HG02642 (cell line): ENCODE measurements at regions not wholly inside any gene's neighbourhood (a gene's known extent, or its start where the extent isn't known, plus 50 kb on each side); places are given as distances from the start of the nearest gene placed in this dataset.

Source experiments
- ATAC-seq: cut with Tn5 transposase; IDR thresholded peaks from one replicate; pipeline ENCODE4 v1.9.1; 2021; ENCODE audit warnings: mild to moderate bottlenecking; ENCODE audit not compliant: unreplicated experiment, poor library complexity

DNA sequence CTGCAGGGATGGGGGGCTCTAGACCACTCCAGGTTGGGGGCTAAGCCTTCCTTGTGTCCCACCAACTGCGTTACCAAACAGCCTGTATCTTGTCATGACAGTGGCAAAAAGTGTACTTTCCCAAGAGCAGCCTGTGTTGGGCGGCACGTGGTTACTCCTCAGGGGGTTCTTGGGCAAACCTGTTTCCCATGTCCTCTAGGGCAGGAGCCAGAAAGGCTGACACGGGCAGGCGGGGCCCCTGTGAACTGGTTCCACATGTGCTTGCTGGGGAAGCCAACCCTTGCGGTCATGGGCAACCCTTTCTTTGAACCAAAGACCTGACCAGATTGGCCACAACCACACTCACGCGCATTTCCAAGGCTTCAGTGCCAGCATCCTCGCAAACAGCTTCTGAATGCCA lies 228.5 kb downstream of the RBFOX3 start:
- ATAC-seq = no peak

DNA sequence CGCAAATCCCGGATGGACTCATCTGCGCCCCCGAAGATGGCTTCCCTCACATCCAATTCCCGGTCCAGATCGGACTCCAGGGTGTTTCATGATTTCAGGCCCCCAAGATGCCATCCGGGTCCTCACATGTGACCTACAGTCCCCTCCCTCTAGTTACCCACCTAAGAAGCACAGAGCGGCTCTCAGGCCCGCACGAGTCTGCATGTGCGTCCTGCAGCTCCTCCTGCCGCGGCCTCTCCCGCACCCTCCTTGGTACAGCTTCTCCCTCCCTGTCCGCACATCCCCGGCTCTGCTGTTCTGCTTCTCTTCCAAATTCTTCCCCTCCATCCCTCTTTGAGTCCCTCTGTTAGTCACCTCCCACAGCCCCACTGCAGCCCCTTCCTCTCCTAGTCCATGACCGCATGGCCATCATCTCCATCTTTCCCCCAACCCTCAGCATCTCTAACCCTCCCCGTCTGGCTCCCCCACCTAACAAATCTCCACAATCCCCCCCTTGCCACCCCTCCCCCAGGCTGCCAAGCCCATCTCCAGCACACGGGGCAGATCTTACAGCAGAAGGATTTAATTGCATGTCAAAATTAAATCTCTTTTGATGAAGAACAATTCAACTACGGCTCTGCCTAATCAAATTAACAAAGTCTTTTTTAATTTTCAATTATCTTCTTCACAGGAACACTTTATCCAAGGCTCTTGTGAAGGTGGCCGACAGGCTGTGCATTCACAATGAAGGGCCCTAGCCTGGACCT lies 231.0 kb downstream of the RBFOX3 start:
- ATAC-seq = no peak

DNA sequence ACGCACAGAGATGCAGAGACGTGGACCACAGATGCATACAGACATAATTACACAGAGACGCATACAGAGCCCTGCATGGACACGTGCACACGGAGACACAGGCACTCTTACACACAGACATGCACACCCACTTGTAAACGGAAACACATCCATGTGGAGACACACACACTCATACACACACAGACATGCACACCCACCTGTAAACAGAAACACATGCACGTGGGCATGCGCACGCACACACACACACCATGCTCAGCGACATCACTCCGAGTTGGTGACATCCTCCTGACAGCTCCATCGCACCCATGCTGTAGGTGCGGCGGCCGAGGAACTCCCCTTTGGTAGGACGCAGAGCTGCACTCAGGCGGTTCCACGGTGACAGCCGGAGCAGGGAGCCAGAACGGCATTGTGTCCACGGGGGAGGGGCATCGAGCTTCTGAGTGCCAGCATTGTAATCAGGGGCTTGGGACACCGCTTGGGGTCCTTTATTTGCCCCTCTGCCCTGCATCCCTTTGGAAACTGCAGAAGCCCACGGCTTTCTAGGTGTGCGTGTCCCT lies 233.5 kb downstream of the RBFOX3 start:
- no peak for ATAC-seq

DNA sequence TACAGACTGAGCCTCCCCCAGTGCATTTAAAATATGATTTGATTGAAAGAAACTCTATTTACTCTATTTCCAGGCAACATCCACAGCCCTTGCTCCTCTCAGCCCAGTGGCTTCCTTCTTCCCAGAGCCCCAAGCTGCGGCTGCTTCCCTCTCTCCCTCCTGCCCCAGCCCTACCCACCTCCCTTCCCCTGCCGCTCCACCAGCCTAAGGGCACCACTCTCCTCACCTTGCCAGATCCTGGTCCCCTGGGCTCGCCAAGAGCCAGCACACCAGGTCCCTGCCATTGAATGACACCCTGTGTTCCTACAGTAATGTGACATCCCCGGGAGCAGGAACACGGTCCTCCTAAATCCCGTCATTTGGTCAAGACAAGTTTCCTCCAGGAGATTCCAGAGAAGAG lies 236.0 kb downstream of the RBFOX3 start:
- ATAC-seq = no peak

DNA sequence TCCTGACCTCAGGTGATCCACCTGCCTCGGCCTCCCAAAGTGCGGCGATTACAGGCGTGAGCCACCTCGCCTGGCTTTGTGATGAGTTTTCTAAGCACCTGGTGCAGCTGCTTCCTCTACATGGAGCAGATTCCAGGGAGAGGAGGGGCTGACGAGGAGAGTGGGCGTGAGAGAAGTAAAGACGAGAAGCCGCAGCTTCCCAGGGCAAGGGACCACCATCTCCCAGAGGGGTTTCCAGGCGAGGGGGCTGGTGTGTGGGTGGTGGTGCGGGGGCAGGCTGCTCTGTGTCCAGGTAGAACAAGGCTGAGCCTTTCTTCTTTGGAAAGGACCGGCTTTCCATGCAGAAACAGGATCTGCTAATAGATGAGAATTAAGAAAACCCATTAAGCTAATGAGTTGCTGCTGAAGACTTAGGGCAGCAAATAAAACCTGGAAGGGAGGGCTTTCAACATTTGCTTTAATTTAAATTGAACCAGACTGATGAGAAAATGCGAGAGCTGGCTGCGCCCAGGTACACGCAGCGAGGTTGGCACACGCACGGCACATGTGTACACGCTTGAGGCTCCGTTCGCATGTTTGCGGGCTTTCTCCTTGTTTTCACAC lies 236.7 kb downstream of the RBFOX3 start:
- ATAC-seq = no peak

DNA sequence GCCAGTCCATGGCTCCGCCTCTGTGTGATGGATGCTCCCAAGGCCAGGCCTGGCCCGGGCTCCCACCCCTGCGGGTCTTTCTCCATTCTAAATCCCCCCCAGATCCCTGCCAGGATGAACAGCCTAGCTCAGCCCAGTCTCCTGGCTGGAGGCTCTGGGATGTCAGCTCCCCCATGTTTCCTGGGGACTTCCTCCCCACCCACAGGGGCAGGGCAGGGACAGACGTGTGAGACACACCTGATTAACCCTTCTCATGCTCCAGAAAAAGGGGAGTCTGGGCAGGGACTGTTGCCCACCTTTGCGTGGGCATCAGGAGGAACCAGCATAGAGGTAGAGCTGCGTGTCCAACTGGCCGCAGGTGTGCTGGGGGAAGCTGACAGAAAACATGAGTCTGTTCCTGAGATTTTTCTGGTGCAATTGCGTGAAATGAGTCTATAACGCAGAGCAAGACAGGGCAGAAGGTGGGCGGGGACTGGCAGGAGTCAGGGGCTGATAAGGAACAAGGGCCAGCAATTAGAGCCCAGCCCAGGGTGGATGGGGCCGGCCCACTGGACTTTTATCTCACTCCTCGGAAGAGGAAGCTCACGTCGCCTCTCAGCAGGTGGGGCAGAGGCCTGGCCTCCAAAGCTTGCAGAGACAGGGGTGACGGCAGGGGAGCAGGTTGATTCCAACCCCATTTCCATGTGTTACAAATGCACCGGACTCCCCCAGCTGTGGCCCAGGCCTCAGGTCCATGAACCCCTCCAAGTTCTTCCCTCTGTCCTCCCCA lies 238.2 kb downstream of the RBFOX3 start:
- no peak for ATAC-seq

DNA sequence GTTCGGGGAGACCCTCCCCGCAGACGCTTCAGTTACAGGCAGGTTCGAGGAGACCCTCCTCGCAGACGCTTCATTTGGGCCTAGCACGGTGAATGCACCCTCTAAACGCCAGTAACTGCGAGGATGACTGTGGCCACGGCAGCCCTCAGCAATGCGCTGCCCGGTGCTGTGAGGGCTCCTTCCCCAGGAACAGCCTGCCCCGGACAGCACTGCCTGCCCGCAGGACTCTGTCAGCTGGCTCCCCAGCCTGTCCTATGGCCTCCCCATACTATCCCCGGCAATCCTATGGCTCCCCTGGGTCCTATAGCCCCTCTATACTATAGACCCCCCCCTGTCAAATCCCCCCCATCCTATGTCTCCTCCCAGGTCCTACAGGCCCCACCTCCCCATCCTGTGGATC lies 238.9 kb downstream of the RBFOX3 start:
- no peak for ATAC-seq

DNA sequence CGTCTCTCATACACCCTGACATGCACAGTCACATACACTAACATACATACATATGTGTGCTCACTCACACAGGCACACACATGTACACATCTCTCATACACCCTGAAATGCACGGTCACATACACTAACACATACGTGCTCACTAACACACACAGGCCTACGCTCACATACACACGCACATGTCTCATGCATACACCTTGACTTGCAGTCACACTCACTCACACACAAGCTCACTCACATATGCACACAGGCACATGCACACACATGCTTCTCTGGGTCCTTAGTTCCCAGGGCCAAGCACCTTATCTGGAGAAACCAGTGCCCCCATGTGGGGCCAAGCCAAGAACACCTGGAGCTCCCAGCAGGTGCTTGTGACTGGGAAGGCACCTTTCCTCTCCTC lies 240.3 kb downstream of the RBFOX3 start:
- no peak for ATAC-seq

DNA sequence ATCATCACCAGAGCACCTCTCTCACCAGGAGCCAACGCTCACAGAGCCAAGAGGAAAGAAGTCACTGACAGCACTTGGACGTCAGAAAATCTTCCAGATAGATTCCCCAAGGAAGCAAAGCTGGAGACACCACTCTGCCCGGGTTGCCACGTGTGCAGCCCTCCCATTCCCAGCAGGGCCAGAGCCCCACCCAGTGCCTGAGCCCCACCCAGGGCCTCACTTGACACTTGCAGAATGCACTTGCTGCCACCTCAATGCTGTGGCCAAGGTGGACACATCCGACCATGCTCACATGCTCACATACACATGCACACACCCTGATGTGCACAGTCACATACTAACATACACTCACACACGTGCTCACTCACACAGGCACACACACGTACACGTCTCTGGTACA lies 240.7 kb downstream of the RBFOX3 start:
- ATAC-seq = no peak

DNA sequence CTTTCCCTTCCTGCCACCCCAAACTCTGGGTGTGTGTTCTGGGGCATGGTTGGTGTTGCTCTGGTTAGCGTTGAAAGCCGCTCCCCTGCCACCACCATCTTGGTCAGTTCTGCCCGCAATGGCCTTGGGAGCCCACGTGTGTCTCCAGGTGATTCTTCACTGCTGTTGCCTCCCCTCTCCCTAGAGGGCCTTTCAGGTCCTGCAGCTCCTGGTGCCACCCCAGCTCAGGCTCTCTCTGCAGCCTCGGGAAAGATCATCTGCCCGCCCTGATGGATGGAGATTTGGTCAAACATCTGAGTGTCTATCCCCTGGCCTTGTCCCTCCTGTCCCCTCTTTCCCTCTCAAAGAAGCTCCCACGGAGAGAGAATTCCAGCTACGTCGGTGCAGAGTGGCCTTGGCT lies 241.3 kb downstream of the RBFOX3 start:
- no peak for ATAC-seq

DNA sequence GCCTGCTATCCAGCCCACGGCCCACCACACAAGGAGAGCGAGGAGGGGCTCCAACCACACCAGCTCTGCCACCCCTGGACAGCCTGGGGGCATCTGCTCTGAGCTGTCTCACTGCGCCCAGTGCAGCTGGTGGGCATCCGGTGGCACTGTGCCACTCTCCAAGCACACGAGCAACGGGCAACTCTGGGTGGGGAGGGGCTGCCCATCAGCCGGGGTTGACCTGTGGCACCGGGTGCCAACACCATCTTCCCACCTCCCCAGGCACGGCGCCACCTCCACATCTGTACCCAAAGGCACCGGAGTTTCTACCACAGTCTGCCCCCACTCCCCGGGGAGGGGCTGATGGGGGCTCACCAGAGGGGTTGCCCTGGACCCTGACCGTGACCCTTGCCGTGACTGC lies 241.8 kb downstream of the RBFOX3 start:
- ATAC-seq = no peak

DNA sequence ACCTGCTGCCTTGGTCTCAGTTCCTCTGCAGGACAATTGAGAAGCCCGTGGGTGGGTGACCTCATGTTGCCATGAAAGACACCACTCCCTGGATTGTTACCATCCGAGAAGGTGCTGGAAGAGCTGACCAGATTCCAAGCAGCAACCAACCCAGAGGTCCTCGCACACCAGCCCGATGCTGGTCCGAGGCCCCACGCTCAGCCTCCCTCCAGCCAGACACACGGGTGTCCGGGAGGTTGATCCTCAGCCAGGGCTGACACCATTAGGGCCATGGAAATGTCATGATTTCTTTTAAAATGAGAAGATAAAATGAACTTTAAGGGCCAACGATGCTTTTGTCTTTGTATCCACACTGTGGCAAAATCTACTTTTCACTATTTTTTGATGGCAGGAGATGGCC lies 242.3 kb downstream of the RBFOX3 start:
- ATAC-seq = no peak

DNA sequence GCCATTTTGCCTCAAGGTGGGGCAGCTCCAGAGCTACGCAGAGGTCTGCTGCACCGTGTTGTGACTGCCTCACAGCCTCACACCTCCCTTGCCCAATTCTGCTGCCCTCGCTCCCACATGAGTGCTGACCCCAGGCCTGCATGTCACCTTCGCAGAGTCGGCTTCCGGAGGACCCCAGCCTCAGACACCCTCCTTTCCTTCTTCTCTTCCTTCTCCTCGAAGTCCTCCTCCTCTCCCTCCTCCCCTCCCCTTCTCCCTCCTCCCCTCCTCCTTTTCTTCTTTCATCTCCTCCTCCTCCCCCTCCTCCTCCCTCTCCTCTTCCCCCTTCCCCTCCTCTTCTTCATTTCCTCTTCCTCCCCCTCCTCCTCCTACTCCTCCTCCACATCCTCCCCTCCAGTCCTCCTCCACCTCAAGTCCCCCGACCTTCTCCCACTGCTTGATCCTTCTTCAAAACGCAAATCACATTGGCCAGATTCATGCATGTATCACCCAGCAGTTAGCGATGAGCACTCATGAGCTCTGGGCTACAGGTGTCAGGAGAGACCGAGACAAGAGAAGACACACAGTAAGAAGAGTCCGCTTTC lies 243.8 kb downstream of the RBFOX3 start:
- no peak for ATAC-seq

DNA sequence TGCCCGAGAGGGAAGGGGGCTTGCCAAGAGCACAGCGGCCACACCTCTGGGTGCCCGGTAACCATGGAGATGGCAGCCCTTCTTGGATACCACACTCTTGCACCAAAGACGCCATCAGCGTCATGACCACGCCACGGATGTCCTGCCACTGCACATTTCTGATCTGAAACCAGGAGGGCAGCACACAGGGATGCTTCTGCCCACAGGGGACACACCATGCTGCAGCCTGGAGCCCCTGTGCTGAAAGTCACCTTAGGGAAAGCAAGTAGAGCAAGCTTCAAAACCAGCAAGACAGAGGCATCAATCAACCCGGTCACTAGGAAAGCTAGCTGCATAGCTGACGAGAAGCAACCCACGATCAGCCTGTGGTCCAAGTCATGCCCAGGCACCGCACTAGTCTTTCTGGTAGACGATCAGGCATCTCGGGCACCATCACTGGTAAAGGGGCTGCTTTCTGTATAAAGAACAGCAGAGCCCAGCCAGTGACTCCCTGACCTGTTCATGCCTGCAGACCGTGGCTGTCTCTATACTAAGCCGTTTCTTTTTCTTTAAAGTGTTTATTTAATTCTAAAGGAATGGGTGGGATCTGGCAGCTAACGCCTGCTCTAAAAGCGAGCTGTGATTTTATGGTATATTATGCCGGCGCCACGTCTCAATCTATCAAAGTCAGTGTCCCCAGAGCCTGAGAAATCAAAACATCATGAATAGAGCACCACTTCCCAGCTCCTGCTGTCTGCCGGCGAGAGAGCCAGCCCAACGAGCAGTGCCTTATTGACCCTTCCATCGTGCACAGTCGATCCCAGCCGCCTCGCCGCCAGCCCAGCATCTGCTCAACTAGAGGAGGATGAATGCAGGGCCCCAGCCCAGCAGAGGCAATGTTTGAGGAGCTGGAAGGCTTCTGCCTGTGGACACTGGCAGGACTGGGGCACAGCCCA lies 244.7 kb downstream of the RBFOX3 start:
- ATAC-seq = no peak

DNA sequence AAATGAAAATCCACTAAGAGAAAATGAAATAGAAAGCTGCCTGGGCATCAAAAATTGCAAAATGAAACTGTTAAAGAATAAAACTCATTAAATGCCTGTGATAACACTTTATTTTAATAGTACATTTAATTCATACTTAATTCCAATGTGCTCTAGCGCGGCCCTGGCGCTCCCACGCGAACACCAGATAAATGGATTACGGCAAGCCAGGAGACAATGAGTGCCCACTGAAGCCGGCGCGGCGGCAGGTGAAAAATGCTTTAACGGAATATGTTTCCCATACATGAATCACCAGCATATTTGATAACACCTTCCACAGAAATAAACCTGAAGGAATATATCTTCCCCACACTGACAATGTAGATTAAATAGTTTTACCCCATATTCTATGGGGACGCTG lies 245.5 kb downstream of the RBFOX3 start:
- ATAC-seq = no peak

DNA sequence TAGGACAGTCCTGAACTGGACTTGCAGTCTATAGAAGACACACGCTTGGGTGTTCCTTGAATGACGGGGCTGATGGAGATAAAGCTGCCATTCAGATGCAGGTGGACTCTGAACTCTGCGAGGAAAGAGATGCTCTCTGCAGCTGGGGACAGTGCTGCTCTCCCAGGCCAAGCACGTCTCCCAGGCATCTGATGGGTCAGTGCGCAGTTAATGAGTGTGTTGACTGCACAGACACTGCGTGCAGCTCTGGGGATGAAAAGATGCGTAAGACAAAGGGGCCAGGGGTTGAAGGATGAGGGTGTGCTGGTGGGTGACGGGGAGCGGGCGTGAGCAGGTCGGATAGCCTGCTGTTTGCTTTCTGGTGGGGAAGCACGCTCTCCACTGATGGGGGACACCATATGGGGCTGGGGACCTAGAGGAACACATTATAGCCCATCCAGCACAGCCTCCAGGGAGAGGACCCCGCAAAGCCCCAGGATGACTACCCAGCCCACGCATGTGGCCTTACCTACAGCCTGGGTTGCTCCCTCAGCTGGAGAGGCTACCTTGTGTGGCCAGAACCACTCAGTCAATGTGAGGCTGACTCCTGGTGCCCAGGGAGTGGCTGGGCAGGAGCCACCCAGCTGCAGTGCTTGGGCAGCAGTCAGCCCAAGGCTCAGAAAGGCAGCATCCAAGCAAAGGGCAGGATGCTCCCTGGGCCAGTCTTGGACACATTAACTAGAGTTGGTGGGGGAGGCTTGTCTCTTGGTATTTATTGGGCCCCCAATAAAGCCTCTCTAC lies 246.3 kb downstream of the RBFOX3 start:
- no peak for ATAC-seq

DNA sequence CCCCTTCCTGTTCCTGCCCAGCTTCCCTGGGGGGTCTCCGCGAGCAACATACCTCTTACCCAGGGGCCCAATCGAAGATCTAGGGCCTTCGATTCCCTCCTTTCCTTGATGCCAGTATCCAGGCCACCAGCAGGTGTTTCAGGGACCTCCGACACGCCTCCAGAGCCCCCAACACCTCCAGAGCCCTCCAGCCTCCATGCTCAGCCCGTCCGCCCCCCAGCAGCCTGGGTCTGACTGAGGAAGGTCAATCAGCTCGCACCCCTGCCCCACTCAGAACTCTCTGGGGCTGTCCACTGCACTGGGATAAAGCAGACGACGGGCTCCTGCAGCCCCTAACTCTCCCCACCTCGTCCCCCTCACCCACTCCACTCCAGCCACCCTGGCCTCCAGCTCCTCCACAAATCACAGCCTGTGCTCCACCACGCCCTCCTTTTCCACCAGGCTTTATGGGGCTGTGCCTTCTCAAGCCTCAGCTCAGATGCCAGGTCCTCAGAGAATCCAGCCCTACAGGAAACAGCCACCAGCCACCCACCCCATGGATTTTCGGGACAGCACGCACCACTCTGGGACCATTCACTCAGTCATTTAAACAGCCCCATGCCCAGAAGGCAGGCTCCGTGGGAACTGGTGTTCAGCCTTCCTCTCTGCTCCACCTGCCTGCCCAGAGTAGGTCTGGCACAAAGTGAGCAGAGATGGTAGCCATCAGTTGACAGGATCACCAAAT lies 247.1 kb downstream of the RBFOX3 start:
- ATAC-seq = no peak

DNA sequence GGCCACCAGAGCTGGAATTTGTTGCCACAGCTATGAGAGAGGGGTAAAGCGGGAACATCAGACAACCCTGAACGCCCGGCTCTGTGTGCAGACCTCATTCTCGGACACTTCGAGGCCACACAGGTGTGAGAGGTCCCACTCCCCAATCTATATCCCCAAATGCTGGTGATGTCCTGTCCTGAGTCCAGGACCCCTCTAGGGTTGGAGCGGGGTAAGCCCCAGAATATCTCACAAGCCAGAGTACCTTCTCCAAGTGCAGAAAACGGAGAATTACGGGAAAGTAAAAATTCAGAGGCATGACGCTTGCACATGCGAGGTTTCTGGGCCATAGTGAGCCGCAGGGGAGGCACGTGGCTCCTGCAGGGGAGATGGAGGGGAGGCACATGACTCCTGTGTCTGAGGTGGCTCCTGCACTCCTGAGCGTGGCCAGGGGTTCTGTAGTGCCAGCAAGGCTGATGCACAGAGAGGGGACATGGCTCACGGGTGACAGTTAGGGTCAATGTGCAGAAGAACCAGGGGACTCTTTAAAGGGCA lies 248.0 kb downstream of the RBFOX3 start:
- no peak for ATAC-seq
